ENCODE measurements at regions not wholly inside any gene's neighbourhood (a gene's known extent, or its start where the extent isn't known, plus 50 kb on each side); places are given as distances from the start of the nearest gene placed in this dataset.

DNA sequence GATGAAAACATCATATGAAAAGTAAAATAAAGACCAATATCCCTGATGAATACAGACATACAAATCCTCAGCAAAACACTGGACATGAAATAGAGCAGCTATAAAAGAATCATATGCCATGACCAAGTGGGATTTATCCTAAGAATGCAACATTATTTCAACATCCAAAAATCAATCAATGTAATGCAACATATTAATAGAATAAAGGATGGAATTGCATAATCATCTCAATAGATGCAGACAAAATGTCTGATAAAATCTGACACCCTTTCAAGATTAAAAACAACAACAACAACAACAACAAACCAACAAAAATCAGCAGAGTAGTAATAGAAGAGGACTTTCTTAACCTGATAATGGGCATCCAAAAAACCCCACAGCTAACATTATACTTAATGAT, 63.8 kb upstream of the IL1R1 start:
- no peak for DNase-seq

DNA sequence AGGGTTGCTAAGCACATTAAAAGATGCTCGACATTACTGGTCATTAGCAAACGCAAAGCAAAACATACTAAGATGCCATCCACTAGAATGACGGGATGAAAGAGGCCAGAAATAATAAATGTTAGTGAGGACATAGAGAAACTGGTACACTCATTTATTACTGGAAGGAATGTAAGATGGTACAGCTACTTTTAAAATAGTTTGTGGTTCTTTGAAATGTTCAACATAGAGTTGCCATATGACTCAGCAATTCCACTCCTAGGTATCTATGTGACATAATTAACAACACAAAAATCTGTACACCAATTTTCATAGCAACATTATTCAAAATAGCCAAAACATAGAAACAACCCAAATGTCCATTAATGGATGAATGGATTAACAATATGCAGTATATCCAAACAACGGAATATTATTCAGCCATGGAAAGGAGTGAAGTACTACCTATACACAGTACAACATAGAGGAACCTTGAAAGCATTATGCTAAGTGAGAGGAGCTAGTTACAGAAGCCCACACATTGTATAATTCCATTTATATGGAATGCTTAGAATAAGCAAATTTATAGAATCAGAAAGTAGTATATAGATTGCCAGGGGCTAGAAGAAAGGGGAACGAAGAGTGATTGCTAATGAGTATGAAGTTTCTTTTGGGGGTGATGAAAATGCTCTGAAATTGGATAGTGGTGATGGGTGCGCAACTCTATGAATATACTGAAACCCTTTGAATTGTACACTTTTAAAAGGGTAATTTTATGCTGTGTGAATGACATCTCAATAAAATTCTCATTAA, 61.9 kb upstream of the IL1R1 start:
- DNase-seq: no peak

DNA sequence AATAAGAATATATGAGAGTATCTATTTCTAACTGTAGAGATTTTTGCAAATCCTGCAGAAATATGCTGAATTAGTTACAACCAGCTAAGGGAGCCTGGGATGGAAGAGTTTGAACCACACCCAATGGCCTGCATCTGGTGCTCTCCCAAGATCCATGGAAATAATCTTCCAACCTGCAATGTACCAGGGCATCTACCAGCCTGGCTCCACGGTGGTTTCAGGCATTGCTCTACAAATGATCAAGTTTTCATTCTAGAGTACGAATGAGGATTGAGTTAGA, 61.4 kb upstream of the IL1R1 start:
- DNase-seq: no peak

DNA sequence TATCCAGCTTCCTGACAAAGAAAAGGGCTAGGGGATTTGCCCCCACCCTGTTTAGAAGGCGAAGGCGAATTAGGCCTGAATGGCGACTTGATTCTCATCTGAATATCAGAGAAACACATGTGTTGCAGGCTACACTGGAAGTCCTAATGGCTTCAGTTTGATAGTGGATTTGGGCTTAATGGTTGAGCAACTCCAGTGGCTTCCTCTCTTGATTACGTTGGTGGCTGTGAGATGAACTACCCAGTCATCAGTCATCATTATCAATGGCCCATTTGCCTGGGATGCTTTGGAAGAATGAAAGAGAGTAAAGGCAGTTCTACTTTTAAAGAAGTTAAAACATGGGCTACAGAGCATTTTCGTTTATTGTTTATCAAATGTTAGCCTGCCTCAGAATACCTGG, 60.9 kb upstream of the IL1R1 start:
- no peak for DNase-seq

DNA sequence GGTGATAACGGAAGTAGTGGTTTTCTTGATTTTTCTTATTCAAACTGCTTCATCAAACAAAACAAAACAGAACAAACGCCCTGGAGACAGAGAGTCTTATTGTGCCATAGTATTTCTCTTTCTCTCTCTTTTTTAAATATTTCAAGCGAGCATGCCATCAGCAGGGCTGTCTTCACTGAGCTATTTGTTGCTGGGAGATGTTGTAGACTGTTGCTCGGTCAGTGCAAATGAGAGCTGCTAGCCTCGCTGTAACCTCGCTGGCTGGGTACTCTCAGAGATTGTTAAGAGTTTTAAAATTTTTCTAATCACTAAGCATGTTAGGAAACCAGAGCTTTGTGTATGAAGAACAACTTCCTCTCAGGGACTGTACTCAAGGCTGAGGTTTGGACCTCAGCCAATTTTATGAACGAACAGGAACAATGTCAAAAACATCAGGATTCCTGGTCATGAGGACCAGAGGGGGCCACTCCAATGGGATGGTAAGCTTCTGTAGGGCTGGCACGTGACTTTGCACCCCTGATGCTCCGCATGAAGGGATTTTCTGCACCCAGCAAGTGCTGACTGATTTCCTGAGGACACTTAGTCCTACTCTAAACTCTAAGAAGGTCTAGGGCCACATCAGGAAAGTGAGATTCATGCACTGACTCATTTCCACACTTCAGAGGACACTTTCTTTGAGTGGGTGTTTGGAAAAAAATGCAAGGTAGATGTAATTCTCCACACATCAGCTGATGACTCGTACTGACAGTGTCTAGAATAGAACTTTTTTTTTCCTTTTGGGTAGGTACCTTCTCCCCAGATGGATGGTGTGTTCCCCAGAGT, 59.8 kb upstream of the IL1R1 start:
- DNase-seq: peak; percentile 80

DNA sequence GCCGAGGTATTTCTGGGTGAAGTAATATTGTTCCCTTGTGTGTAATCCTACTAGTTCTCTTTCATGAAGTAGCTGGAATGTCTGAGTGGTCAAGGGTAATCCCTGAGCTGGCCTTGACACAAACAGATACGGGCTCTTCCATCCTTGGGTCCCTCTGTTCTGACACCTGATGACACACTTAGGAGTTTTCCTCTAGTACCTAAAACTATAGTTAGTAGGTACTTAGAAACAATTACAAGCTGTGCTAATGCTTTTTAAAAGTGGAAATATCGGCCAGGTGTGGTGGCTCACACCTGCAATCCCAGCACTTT, 59.2 kb upstream of the IL1R1 start:
- DNase-seq: no peak

DNA sequence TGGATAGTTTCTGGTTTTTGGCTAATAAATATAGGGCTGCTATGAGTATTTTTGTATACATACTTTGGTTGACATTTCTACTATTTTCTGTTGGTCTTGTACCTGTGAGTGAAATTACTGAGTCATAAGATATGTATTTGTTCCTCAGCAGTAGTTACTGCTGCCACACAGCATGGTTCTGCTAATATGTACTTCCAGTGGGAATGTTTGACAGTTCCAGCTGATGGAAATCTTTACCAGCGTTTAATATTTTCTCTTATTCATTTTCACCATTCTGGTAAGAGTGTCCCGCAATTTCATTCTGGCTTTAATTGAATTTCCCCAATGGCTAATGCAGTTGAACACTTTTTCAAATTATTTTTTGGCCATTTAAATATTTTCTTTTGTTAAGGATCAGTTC, 57.9 kb upstream of the IL1R1 start:
- no peak for DNase-seq

DNA sequence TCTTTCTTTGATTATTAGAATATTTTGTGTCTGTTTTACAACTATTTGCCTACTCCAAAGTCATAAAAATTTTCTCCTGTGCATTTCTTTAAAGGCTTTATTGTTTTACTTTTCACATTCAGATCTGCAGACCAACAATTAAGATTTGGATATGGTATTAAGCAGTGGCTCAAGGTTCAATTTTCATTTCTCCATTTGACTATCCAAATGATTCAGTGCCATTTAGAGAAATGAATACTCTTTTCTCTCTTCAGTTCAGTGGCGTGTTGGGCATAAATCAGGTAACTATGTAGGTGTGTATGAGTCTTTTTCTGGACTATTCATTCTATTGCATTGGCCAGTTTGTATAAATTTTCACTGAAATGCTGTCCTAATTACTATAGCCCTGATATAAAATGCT, 57.3 kb upstream of the IL1R1 start:
- no peak for DNase-seq

DNA sequence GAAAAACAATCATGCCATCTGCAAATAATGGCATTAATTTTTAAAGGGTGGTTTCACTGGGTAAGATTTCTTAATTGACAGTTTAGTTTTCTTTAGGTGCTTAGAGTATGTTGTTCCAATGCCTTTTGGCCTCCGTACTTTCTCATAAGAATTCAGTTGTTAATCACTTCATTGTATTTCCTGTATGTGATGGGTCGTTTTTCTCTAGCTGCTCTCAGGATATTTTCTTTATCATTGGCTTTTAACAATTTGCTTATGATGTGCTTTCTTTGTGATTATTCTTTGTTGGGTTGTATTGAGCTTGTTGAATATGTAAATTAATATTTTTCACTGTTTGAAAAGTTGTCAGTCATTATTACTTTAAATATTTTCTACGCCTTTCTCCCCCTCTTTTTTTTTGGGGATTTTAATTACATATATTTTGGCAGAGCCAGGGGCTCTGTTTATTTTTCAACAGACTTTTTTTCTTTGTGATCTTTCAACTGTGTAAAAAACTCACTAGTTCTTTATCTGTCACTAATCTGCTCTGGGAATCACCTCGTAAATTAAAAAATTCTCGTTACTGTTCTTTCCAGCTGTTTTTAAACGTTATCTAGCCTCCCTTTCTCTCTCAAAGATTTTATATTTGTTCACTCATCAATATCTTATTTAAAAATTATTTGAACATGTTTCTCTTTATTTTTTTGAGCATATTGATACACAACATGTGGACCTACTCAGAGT, 56.2 kb upstream of the IL1R1 start:
- DNase-seq: no peak

DNA sequence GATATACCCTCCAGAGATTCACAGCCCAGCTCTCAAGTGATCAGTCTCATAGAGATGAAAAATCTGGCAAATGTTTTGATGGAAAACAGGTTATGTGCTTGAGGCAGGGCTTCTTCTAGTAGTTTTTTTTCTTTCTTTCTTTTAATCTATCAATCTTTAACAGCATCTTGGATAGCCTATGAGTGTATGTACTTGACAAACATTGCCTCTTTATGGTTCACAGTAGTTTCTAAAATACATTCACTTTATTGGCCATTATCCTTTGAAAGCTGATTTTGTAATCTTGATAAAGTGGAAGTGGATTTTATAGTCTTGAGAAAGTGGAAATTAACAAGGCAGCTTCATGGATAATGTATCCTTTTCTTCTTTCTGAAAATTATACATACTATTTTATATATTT, 51.4 kb upstream of the IL1R1 start:
- no peak for DNase-seq

DNA sequence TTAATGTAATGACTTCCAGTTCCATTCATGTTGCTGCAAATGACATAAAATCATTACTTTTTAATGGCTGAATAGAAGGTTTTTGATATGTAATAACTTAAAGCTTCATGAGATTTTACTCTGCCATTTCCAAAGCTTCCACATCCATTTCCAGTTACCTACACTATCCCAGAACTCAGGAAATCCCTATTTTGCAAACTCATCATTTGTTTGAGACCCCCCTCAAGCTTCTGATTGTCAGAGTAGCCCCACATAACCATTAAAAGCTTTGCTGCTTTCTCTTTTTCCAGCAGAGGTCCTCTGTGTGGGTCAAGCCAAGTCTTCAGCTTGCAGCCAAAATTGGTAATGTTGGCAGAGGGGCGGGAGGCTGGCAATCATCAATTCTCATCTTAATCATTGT, 50.6 kb upstream of the IL1R1 start:
- DNase-seq: no peak

DNA sequence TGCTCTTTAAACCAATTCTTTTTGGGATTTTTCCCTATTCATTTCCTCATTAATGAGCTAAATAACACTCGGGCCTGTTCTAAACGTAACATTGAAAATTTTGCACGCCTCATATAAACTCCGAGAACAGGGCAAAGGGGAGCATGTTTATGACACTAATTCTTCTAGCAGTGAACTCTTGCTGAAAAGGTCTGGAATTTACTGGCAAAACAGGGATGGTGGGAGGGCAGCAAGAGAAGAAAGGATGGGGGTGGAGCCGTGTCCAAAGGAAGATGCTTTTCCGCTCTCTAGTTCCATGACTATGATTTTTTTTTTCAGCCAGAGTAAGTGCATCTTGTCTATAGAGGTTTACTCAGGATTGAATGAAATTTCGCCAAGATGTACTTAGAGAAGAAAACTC, 50.0 kb upstream of the IL1R1 start:
- no peak for DNase-seq
